ENCODE measurements at regions not wholly inside any gene's neighbourhood (a gene's known extent, or its start where the extent isn't known, plus 50 kb on each side); places are given as distances from the start of the nearest gene placed in this dataset.

DNA sequence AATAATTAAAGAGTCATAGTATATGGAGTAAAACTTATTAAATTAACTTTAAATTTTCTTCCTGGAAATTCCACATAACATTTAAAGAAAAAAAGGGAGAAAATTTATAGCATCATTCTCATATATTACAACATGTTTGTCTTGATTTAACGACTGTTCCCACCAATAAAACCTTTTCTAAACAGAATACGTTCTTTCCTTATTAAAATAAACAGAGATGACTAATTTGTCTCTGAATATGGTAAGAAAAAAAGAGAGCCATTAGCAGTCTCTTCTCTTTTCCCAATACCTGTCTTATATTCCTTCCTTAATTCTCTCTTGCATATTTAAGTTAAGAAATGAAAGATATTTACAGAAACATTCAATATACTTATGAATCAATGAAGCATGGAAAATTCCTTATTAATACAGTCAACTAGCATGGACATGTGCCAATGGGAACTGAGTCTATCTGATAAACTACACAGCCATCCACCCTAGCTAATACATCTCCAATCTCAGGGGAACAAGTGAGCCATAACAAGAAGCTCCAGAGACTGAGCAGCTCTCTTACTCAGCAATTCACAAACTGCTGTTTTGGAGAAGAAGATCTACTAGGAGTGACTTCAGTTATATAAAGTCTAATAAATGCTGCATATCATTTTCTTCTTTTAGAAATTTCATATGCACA is 347.1 kb upstream of the MANEA start:
- DNase-seq: no peak
- Histone ChIP-seq H3K23ac (ENCODE audit: low read length) (no peak overlapping the region), H2BK15ac (replicated peaks; ENCODE audit: low read depth) (no peak overlapping the region), H4K8ac (ENCODE audit: low read depth, low read length) (no peak overlapping the region), H2AK5ac (ENCODE audit: low read length) (no peak overlapping the region), H3K4ac (ENCODE audit: low read depth, low read length) (no peak overlapping the region), H2BK120ac (ENCODE audit: low read depth, low read length) (no peak overlapping the region), H3K9ac (ENCODE audit: low read length) (no peak overlapping the region), H3K27ac (ENCODE audit: low read depth, low read length) (no peak overlapping the region), H3K27me3 (ENCODE audit: insufficient read depth, low read length, poor library complexity) (no peaks in the 10 kb centered on the region), H3K4me1 (ENCODE audit: control insufficient read depth, low read depth, low read length) (no peaks in the 10 kb centered on the region), H3K79me1 (ENCODE audit: low read length) (no peaks in the 10 kb centered on the region), H2BK5ac (ENCODE audit: low read length) (no peak overlapping the region), H3K36me3 (ENCODE audit: control insufficient read depth, insufficient read depth, low read length) (no peaks in the 10 kb centered on the region), H3K56ac (ENCODE audit: low read length) (no peak overlapping the region), H3K79me2 (ENCODE audit: control insufficient read depth, insufficient read depth, low read length) (no peaks in the 10 kb centered on the region), H3K4me2 (ENCODE audit: low read length) (no peak overlapping the region), H3K18ac (ENCODE audit: low read length) (no peak overlapping the region), H3K4me3 (ENCODE audit: low read length) (no peak overlapping the region), H4K5ac (ENCODE audit: low read length) (no peak overlapping the region)
- 100% methylated on average over 1 of the region's 2 CpGs for WGBS (ENCODE audit: extremely low coverage, insufficient coverage, low lambda C conversion rate)

GRCh38 chr6:95231416-95231815 is 345.9 kb upstream of the MANEA start:
- H2AK5ac ChIP-seq (ENCODE audit: low read length): no peak overlapping the region
- no peak overlapping the region for H4K8ac ChIP-seq (ENCODE audit: low read depth, low read length)
- no peak overlapping the region for H2BK15ac ChIP-seq (replicated peaks; ENCODE audit: low read depth)
- H3K18ac ChIP-seq (ENCODE audit: low read length): no peak overlapping the region
- H3K36me3 ChIP-seq (ENCODE audit: control insufficient read depth, insufficient read depth, low read length): no peaks in the 10 kb centered on the region
- H3K4me3 ChIP-seq (ENCODE audit: low read length): no peak overlapping the region
- H3K27me3 ChIP-seq (ENCODE audit: insufficient read depth, low read length, poor library complexity): no peaks in the 10 kb centered on the region
- no peak overlapping the region for H3K4me2 ChIP-seq (ENCODE audit: low read length)
- H3K4me1 ChIP-seq (ENCODE audit: control insufficient read depth, low read depth, low read length): no peaks in the 10 kb centered on the region
- H3K79me1 ChIP-seq (ENCODE audit: low read length): no peaks in the 10 kb centered on the region
- no peak overlapping the region for H2BK5ac ChIP-seq (ENCODE audit: low read length)
- H3K56ac ChIP-seq (ENCODE audit: low read length): no peak overlapping the region
- no peak for DNase-seq
- no peak overlapping the region for H4K5ac ChIP-seq (ENCODE audit: low read length)
- H3K23ac ChIP-seq (ENCODE audit: low read length): no peak overlapping the region
- no peak overlapping the region for H3K4ac ChIP-seq (ENCODE audit: low read depth, low read length)
- H3K27ac ChIP-seq (ENCODE audit: low read depth, low read length): no peak overlapping the region
- no peak overlapping the region for H2BK120ac ChIP-seq (ENCODE audit: low read depth, low read length)
- H3K79me2 ChIP-seq (ENCODE audit: control insufficient read depth, insufficient read depth, low read length): no peaks in the 10 kb centered on the region
- H3K9ac ChIP-seq (ENCODE audit: low read length): no peak overlapping the region

- Histone ChIP-seq H3K27me3 (ENCODE audit: insufficient read depth, low read length, poor library complexity) (no peaks in the 10 kb centered on the region), H3K36me3 (ENCODE audit: control insufficient read depth, insufficient read depth, low read length) (no peaks in the 10 kb centered on the region), H3K56ac (ENCODE audit: low read length) (no peak overlapping the region), H4K5ac (ENCODE audit: low read length) (no peak overlapping the region), H3K79me2 (ENCODE audit: control insufficient read depth, insufficient read depth, low read length) (no peaks in the 10 kb centered on the region), H3K4ac (ENCODE audit: low read depth, low read length) (no peak overlapping the region), H3K23ac (ENCODE audit: low read length) (no peak overlapping the region), H3K4me1 (ENCODE audit: control insufficient read depth, low read depth, low read length) (no peaks in the 10 kb centered on the region), H3K9ac (ENCODE audit: low read length) (no peak overlapping the region), H2BK120ac (ENCODE audit: low read depth, low read length) (no peak overlapping the region), H2AK5ac (ENCODE audit: low read length) (no peak overlapping the region), H4K8ac (ENCODE audit: low read depth, low read length) (no peak overlapping the region), H2BK5ac (ENCODE audit: low read length) (no peak overlapping the region), H2BK15ac (replicated peaks; ENCODE audit: low read depth) (no peak overlapping the region), H3K4me2 (ENCODE audit: low read length) (no peak overlapping the region), H3K27ac (ENCODE audit: low read depth, low read length) (no peak overlapping the region), H3K79me1 (ENCODE audit: low read length) (no peaks in the 10 kb centered on the region), H3K4me3 (ENCODE audit: low read length) (no peak overlapping the region), H3K18ac (ENCODE audit: low read length) (no peak overlapping the region)
- no peak for DNase-seq
- no CpG with 5 or more reads among the region's 4 CpGs for WGBS (ENCODE audit: extremely low coverage, insufficient coverage, low lambda C conversion rate)
Measured at GRCh38 chr6:95232446-95232845, 344.9 kb upstream of the MANEA start.

GRCh38 chr6:95233879-95234278 is 343.5 kb upstream of the MANEA start:
- no peak for DNase-seq
- Histone ChIP-seq H2BK15ac (replicated peaks; ENCODE audit: low read depth) (no peak overlapping the region), H3K27ac (ENCODE audit: low read depth, low read length) (no peak overlapping the region), H3K56ac (ENCODE audit: low read length) (no peak overlapping the region), H3K79me1 (ENCODE audit: low read length) (no peaks in the 10 kb centered on the region), H3K18ac (ENCODE audit: low read length) (no peak overlapping the region), H4K8ac (ENCODE audit: low read depth, low read length) (no peak overlapping the region), H3K4me1 (ENCODE audit: control insufficient read depth, low read depth, low read length) (no peaks in the 10 kb centered on the region), H3K4ac (ENCODE audit: low read depth, low read length) (no peak overlapping the region), H3K36me3 (ENCODE audit: control insufficient read depth, insufficient read depth, low read length) (no peaks in the 10 kb centered on the region), H3K27me3 (ENCODE audit: insufficient read depth, low read length, poor library complexity) (no peaks in the 10 kb centered on the region), H4K5ac (ENCODE audit: low read length) (no peak overlapping the region), H3K4me2 (ENCODE audit: low read length) (no peak overlapping the region), H2BK120ac (ENCODE audit: low read depth, low read length) (no peak overlapping the region), H3K79me2 (ENCODE audit: control insufficient read depth, insufficient read depth, low read length) (no peaks in the 10 kb centered on the region), H2BK5ac (ENCODE audit: low read length) (no peak overlapping the region), H3K4me3 (ENCODE audit: low read length) (no peak overlapping the region), H3K9ac (ENCODE audit: low read length) (no peak overlapping the region), H3K23ac (ENCODE audit: low read length) (no peak overlapping the region), H2AK5ac (ENCODE audit: low read length) (no peak overlapping the region)
- WGBS (ENCODE audit: extremely low coverage, insufficient coverage, low lambda C conversion rate): no CpG with 5 or more reads among the region's 9 CpGs

- no peak overlapping the region for H3K23ac ChIP-seq (ENCODE audit: low read length)
- H3K4me2 ChIP-seq (ENCODE audit: low read length): no peak overlapping the region
- no peaks in the 10 kb centered on the region for H3K4me1 ChIP-seq (ENCODE audit: control insufficient read depth, low read depth, low read length)
Measured at GRCh38 chr6:95240514-95240913, 336.8 kb upstream of the MANEA start.

DNA sequence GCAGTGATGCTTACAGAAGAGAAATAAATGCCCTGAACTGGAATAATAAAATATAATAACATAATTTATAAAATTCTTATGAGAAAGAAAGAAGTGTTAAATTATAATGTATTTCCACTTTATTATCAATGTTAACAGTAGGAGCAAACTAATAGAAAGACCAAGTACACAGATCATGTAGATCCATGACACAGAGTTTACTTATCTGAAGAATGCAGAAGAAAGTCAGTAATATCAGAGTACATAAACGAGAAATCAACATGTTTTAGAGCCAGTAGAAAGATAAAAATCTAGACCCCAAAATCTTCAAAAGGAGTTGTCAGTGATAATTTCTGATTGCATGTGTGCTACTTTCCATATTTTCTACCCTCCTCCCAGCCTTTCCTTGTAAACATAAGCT is 334.8 kb upstream of the MANEA start:
- no CpG with 5 or more reads among the region's 1 CpG for WGBS (ENCODE audit: extremely low coverage, insufficient coverage, low lambda C conversion rate)
- H2AK5ac ChIP-seq (ENCODE audit: low read length): no peak overlapping the region
- no peaks in the 10 kb centered on the region for H3K79me2 ChIP-seq (ENCODE audit: control insufficient read depth, insufficient read depth, low read length)

More at GRCh38 chr6:95240514-95240913, 336.8 kb upstream of the MANEA start:
- no peak overlapping the region for H3K18ac ChIP-seq (ENCODE audit: low read length)
- no peak overlapping the region for H2AK5ac ChIP-seq (ENCODE audit: low read length)
- no peak overlapping the region for H4K8ac ChIP-seq (ENCODE audit: low read depth, low read length)
- H3K56ac ChIP-seq (ENCODE audit: low read length): no peak overlapping the region
- no peaks in the 10 kb centered on the region for H3K27me3 ChIP-seq (ENCODE audit: insufficient read depth, low read length, poor library complexity)
- no peaks in the 10 kb centered on the region for H3K36me3 ChIP-seq (ENCODE audit: control insufficient read depth, insufficient read depth, low read length)
- no peak for DNase-seq
- H4K5ac ChIP-seq (ENCODE audit: low read length): no peak overlapping the region
- no peaks in the 10 kb centered on the region for H3K79me2 ChIP-seq (ENCODE audit: control insufficient read depth, insufficient read depth, low read length)
- H2BK5ac ChIP-seq (ENCODE audit: low read length): no peak overlapping the region
- H3K4ac ChIP-seq (ENCODE audit: low read depth, low read length): no peak overlapping the region
- no peak overlapping the region for H3K4me3 ChIP-seq (ENCODE audit: low read length)
- H2BK120ac ChIP-seq (ENCODE audit: low read depth, low read length): no peak overlapping the region
- no peak overlapping the region for H3K27ac ChIP-seq (ENCODE audit: low read depth, low read length)
- H2BK15ac ChIP-seq (replicated peaks; ENCODE audit: low read depth): no peak overlapping the region
- no peak overlapping the region for H3K9ac ChIP-seq (ENCODE audit: low read length)
- no peaks in the 10 kb centered on the region for H3K79me1 ChIP-seq (ENCODE audit: low read length)

More for the DNA sequence above, 334.8 kb upstream of the MANEA start:
- no peak overlapping the region for H3K56ac ChIP-seq (ENCODE audit: low read length)
- H3K36me3 ChIP-seq (ENCODE audit: control insufficient read depth, insufficient read depth, low read length): no peaks in the 10 kb centered on the region
- H2BK5ac ChIP-seq (ENCODE audit: low read length): no peak overlapping the region
- H3K27me3 ChIP-seq (ENCODE audit: insufficient read depth, low read length, poor library complexity): no peaks in the 10 kb centered on the region
- H3K79me1 ChIP-seq (ENCODE audit: low read length): no peaks in the 10 kb centered on the region
- no peak overlapping the region for H4K8ac ChIP-seq (ENCODE audit: low read depth, low read length)
- no peak overlapping the region for H3K4ac ChIP-seq (ENCODE audit: low read depth, low read length)
- no peak overlapping the region for H3K4me2 ChIP-seq (ENCODE audit: low read length)
- no peak for DNase-seq
- H3K4me3 ChIP-seq (ENCODE audit: low read length): no peak overlapping the region
- no peak overlapping the region for H3K27ac ChIP-seq (ENCODE audit: low read depth, low read length)
- H3K4me1 ChIP-seq (ENCODE audit: control insufficient read depth, low read depth, low read length): no peaks in the 10 kb centered on the region
- no peak overlapping the region for H3K23ac ChIP-seq (ENCODE audit: low read length)
- no peak overlapping the region for H3K18ac ChIP-seq (ENCODE audit: low read length)
- no peak overlapping the region for H3K9ac ChIP-seq (ENCODE audit: low read length)
- no peak overlapping the region for H2BK120ac ChIP-seq (ENCODE audit: low read depth, low read length)
- no peak overlapping the region for H2BK15ac ChIP-seq (replicated peaks; ENCODE audit: low read depth)
- no peak overlapping the region for H4K5ac ChIP-seq (ENCODE audit: low read length)
